ENCODE measurements at regions not wholly inside any gene's neighbourhood (a gene's known extent, or its start where the extent isn't known, plus 50 kb on each side); places are given as distances from the start of the nearest gene placed in this dataset.

GRCh38 chr17:51373489-51374152 is 113.3 kb downstream of the UTP18 start:
- TF ChIP-seq CTCF (conservative IDR thresholded peaks at IDR 0.05) (no peak), ZFX (IDR thresholded peaks at IDR 0.05) (no peak)
- H3K27ac ChIP-seq: no peak overlapping the region

GRCh38 chr17:51374209-51374608 is 113.9 kb downstream of the UTP18 start:
- H3K27ac ChIP-seq: no peak overlapping the region
- TF ChIP-seq CTCF (conservative IDR thresholded peaks at IDR 0.05): no peak
- TF ChIP-seq ZFX (IDR thresholded peaks at IDR 0.05): no peak

GRCh38 chr17:51375771-51376170 is 115.4 kb downstream of the UTP18 start:
- TF ChIP-seq CTCF (conservative IDR thresholded peaks at IDR 0.05) (no peak), ZFX (IDR thresholded peaks at IDR 0.05) (no peak)

GRCh38 chr17:51376739-51377138 is 116.4 kb downstream of the UTP18 start:
- no peak for TF ChIP-seq CTCF (conservative IDR thresholded peaks at IDR 0.05)
- TF ChIP-seq ZFX (IDR thresholded peaks at IDR 0.05): no peak
- no peak overlapping the region for H3K27ac ChIP-seq

More at GRCh38 chr17:51375771-51376170, 115.4 kb downstream of the UTP18 start:
- H3K27ac ChIP-seq: no peak overlapping the region

- TF ChIP-seq CTCF (conservative IDR thresholded peaks at IDR 0.05): no peak
- no peak for TF ChIP-seq ZFX (IDR thresholded peaks at IDR 0.05)
Observed at GRCh38 chr17:51381262-51381661, 120.9 kb downstream of the UTP18 start.

GRCh38 chr17:51385208-51385607 is 124.9 kb downstream of the UTP18 start:
- no peak overlapping the region for H3K27ac ChIP-seq
- TF ChIP-seq ZFX (IDR thresholded peaks at IDR 0.05): no peak
- no peak for TF ChIP-seq CTCF (conservative IDR thresholded peaks at IDR 0.05)

More at GRCh38 chr17:51381262-51381661, 120.9 kb downstream of the UTP18 start:
- no peak overlapping the region for H3K27ac ChIP-seq

- TF ChIP-seq ZFX (IDR thresholded peaks at IDR 0.05): no peak
- no peak for TF ChIP-seq CTCF (conservative IDR thresholded peaks at IDR 0.05)
- no peak overlapping the region for H3K27ac ChIP-seq
Observed at GRCh38 chr17:51387582-51387981, 127.2 kb downstream of the UTP18 start.
